ENCODE measurements at regions not wholly inside any gene's neighbourhood (a gene's known extent, or its start where the extent isn't known, plus 50 kb on each side); places are given as distances from the start of the nearest gene placed in this dataset.

DNA sequence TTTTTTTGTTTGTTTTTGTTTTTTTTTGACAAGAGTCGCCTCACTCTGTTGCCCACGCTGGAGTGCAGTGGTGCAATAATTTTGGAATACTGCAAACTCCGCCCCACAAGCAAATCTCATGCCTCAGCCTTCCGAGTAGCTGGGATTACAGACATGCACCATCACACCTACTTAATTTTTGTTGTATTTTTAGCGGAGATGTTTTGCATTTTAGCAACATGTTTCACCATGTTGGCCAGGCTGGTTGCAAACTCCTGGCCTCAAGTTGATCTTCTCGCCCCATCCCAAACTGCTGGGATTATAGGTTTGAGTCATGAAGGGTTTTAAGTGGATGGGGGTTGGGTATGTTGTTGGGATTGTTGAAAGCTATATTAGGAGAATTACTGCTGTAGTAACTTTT, 270.9 kb upstream of the LCORL start:
- no peak for DNase-seq

DNA sequence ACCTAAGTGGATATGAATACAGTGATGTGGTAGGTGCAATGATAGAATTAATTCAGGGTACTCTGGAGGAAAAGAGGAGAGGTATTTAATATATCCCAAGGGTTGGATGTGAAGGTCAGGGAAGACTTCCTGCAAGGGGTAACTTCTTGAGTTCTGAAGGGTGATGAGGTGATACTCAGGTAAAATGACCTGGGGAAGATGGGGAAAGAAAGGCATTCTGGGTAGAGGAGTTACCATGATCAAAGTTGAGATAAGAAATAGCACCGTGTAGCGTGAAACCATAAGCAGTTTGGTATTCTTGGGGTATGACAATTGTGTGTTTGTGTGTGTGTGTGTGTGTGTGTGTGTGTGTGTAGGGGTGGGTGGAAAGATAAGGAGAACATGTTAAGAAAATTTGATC, 270.4 kb upstream of the LCORL start:
- DNase-seq = no peak

DNA sequence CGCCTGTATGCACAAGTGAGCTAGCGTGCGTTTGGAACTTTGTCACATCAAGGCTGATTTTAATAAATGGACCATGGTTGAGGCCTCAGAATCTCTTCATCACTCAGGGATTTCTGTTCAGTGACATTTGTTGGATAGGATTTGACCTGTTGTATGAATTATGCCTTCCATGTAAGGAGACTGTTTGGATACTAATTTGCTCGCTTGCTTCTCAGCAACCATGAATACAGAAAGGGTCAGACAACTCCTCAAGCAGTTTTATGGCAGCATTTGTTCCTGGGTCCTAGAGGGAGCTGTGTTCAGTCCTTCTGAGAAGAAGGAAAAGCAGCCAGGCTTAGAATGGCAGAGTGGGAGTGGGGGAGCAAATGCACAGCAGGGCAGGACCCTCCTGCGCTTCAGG, 269.7 kb upstream of the LCORL start:
- DNase-seq = peak; percentile 3

DNA sequence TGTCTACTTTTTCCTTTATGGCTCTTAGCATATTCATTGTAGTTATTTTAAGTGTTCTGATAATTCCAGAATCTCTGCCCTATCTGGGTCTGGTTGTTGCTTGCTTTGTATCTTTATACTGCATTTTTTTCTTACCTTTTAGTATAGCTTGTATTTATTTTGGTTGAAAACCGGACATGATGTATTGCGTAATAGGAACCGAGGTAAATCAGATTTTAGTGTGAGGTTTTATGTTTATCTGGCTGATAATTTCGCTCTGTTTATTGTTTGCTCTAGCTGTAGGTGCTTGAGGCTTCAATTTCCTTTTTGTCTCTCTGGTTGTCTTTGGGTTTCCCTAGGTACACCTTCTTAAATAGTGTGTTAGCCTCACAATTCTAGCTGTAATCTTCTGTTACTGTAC, 263.8 kb upstream of the LCORL start:
- no peak for DNase-seq

DNA sequence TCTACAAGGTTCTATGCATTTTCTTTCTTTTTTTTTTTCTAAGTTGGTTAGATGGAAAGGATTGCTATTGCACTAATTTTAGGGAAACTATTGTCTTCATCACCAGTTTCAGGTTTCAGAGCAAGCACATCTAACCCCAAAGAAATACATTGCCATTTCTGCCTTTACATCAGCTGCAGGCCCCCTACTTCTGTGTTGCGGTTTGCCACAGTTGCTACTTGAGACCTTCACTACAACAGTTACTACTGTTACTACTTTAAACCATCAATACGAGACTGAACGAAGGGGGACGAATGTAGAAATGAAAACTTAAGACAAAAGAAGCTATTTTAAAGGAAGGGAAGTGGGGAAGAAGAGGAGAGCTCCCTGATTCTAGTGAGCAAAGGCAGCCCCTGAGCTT, 256.7 kb upstream of the LCORL start:
- DNase-seq = no peak

DNA sequence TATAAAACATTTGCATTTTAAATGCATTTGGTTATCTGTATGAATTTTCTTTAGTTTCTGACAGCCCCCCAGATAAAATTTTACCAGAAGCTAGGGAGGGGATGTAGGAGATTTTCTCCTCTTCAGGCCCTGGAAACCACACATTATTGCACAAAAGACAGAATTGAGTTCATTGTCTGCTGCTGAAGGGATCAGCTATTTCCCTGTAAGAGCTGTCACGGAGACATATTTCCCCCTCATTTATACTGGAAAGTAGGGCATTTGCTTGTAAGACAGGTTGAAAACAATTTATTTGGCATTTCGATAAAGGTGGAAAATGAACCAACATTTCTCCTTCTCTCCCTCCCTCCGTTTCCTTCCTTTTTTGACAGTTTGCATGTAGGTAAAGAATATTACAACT, 241.3 kb upstream of the LCORL start:
- no peak for DNase-seq

DNA sequence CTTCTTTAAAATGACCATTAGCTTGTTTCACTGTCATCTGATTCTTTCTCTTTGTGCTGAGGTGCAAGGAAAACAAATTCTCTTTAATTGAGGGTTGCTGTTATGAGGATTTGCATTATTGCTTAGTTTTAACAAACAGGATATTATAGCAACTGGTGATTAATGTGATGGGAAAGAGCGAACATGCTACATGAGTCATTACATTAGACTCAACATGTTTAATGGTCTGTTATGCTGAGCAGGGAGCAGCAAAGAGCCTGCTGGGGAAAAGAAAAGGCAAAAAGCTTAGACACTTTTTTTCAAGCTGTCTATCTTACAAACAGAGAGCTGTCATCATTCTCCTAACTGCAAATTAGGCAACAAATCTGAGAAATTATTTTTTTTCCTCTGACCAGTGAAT, 230.5 kb upstream of the LCORL start:
- DNase-seq = peak; percentile 15

DNA sequence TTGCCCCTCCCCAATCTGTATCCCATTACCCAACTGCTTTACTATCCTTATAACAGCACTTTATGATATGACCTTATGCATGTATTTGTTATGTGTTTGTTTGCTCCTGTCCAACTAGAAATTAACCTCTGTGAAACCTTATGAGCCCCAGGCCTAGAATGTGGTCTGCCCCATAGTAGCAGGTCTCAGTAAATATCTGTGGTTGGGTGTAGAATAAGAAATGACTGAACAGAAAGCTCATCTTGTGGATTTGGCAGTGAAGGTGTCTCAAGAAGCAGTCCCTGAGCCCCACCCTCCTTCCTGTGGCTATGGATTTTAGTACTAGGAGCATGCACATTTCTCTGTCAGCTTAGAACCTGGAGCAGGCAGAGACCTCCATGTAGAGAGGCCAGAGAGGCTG, 229.0 kb upstream of the LCORL start:
- no peak for DNase-seq

DNA sequence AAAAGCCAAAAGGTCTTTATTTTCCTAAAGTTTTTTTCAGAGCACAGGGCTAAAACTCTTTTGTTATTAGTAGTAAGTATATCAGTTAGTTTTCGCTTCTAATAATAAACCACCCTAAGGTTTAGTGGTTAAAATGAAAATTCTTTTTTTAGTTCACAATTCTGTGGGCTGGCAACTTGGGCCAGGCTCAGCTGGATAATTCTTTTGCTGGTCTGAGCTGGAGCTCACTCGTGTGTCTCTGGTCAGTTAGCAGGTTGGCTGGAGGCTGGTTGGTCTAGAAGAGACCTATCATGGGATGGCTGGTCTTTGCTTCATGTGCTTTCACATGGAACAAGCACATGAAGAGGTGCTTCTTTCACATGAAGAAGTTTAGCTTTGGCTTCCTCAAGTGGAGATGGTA, 227.1 kb upstream of the LCORL start:
- DNase-seq = no peak

DNA sequence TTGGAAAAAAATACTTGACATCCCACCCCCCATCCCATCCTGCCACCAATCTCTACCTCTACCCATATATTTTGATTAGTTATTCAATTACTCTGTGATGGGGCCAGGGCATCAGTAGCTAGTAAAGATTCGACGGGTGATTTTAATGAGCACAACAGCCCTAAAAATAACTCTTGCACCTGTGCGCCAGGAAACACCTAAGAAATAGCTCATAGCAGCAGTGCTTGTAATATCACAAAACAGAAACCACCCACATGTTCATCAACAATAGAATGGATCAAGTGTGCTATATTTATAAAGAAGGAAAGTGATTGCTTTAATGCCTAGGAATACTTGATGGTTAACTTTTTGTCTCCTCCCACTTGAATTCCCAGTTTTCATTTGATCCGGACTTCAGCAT, 225.6 kb upstream of the LCORL start:
- DNase-seq = no peak

DNA sequence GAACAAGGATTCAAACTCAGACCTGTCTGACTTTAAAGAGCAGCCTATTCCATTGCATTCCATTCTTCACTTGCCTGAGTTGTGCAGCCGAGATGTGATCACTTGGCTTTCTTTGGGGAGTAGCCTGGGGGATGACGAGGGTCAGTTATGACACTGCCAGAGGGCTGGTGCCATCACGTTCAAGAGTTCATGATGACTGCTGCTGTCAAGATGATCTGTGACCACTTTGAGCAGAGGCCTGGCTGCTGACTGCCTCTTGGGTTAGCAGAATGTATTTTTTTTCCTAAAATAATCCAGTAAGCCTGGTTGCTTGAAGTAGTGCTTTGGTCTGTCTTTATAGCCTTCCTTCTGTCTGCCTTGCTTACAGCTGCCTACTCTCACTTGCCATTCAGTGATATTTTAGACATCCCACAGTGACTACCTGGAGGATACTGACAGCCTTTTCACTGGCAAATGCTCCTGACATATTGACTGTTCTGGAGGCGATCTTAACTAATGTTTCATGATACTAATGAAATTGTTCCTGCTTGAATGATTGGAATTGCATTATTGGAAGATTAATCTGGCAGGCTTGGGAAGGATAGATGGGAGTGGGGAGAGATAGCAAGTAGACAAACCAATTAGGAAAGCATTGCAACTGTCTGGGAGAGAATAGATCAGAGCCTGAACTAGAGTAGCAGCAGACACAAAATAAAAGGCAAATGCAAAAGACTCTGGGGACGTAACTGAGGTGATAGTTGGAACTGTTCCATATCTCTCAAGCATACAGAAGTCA, 221.6 kb upstream of the LCORL start:
- no peak for DNase-seq

DNA sequence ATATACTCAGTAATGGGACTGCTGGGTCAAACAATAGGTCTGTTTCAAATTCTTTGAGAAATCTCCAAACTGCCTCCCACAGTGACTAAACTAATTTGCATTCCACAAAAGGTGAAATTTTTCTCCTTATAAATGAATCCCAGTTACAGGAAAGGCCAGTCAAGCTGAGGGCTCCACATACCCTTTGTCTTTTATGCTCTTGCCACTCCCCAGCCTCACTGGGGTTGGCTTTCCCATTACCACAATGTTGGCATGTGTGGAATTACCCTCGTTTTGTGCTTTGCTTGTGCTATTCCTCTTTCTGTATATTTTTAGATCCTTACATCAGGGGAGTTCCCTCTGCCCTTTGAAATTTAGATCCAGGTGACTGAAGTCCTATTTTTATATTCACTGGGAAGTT, 220.2 kb upstream of the LCORL start:
- no peak for DNase-seq

DNA sequence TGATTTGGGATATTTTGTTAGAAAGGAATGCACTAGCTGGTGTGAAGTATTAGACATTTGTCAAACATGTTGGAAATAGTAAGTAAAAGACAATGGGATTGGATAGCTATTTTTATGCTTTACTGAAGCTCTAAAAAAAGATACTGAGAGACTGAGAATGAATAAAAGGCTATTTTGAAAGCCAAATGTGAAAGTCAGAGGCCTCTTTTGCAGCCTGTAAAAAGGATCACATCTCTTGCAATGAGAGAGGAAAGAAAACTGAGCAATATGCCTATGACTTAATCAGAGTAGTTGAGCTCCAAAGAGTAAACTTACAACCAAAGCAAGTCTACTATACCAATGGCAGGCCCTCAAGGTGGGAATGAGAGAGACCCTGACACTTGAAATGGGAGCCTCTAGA, 212.6 kb upstream of the LCORL start:
- DNase-seq = no peak

DNA sequence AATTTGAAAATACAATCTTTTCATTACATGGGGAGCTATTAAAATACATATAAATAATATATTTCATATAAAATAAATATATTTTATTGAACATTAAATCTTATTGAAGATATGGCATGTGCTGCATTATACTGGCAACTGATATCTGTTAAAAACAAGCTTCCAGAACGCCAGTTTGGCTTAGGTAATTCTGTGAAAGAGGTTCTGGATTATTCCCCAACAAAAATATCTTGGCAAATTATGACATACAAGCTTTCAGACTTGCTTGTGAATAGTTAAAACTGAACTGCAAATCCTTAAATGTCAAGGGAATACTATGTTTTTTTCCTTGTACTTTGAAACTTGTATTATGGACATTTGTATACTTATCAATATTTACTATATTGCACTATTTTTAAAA, 210.2 kb upstream of the LCORL start:
- no peak for DNase-seq

DNA sequence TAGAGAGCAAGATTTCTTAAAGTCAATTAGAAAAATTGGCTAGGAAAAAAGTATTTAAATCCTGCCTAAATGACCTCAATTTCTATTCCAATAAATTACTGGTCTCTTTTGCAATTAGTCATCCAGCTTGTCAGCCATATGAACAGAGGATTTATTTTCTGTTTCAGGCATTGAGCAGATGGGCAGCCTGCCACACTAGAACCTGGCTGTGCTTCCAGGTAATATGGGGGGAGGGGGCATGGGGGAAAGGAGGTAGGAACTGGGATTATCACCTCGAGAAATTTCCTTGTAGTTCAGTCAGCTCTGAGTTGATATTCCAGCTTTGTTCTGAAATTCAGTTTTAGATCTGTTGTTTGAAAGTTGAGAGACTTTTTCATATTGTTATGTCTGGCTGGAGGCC, 206.3 kb upstream of the LCORL start:
- no peak for DNase-seq

DNA sequence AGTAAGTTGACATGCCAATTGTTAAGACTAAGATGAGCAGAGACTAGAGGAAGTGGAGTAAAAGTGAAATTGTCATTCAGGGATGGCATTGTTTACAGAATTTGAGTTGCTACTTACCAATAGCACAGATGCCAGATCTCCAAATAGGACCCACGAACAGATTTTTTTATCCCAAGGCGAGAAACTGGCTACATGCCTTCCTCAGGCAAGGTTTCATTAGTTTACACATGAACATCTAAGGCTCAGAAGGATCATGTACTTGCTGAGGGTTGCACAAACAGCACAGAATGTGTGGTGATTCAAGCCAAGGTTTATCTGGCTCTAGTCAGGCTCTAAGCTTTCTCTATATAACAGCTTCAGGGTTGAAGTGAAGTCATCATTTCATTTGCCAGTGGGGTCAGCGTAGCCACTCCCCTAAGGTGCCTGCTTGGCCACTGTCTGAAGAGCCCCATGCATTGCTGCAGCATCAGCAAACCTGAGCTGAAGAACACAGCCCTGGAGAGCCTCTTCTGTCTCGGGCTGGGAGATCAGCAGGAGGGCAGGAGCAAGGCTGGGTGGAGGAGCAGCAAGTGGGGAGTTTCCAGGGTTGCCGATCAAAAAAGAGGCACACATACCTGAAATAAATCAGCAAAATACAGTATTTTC, 193.0 kb upstream of the LCORL start:
- peak; percentile 7 for DNase-seq

DNA sequence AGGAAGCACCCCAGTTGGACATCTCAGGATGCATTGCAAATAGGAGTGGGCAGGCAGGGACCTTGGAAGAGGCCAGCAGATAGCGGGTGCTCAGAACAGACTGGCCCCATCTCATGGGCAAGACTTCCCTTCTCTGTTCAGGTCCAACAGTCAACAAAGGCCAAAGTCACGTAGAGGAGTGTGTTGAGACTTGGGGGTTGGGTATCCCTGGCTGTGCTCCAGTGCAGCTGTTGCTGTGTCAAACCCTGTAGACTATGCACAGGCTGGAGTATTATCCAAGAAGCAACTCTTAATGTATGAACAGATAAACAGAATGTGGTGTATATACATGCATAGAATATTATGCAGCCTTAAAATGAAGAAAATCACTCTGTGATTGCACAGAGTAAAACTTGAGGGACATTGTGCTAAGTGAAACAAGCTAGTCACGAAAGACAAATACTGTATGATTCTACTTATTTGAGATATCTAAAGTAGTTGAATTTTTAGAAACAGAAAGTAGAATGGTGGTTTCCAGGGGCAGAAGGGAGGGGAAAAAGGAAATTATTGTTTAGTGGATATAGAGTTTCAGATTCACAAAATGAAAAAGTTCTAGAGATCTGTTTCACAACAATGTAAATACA, 192.1 kb upstream of the LCORL start:
- DNase-seq = no peak

DNA sequence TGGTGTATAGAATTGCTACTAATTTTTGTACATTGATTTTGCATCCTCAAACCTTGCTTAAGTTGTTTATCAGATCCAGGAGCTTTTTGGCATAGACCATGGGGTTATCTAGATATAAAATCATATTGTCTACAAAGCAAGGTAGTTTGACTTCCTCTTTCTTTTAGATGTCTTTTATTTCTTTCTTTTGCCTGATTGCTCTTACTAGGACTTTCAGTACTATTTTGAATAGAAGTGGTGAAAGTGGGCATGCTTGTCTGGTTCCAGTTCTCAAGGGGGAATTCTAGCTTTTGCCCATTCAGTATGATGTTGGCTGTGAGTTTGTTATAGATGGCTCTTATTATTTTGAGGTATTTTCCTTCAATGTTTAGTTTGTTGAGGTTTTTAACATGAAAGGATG, 187.9 kb upstream of the LCORL start:
- no peak for DNase-seq

DNA sequence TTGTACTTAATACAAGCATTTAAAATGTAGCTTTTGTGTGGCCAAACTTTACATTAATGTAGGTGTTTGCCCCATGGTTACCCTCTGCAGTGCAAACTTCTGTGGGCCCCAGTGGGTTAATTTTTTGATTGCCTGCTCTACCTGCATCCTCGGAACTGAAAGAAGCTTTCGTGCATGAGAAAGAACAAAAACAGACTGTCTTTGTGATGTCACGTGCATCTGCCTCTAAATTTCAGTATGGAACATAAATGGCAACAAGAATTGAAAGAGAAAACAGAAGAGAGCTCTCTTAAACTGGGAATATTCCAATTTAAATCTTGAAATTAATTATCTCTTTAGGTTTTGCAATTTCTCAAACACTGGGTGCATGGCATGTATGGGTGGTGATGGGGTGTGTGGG, 182.4 kb upstream of the LCORL start:
- no peak for DNase-seq

DNA sequence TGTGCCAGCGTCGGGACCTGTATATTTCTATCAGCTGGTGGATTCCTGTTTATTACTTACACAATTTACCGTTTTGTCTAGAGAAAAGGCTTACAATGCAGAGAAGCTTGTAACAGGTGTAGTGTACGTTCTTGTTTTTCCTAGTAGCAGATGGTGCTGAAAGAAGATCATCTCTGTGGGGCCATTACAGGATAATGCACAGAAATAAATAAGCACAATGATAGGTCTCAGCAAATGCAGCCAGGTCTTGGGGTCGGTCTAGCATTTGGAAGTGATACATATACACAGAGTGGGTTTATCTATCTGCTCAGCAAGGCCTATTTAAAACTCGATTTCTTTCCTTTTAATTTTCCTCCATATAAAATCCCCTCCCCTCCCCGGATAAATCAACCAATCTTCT, 180.9 kb upstream of the LCORL start:
- peak; percentile 29 for DNase-seq

DNA sequence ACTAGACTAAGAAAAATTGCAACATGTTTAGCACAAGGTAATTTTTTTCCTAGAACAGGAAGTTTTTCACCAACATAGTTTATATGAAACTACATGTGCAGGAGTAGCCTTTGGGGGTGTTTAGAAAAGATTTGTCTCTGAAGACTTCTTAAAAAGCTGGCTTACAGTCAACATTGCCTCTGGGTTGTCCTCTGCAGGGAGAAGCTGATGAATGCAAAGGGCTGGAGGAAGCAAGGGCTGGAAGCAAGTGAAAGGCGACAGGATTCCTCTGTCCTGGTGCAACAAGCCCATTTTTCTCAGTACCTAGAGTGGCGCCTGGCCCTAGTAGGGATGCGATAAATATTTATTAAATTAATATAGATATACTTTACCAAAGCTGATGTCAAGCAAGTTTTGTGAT, 180.3 kb upstream of the LCORL start:
- DNase-seq = no peak

DNA sequence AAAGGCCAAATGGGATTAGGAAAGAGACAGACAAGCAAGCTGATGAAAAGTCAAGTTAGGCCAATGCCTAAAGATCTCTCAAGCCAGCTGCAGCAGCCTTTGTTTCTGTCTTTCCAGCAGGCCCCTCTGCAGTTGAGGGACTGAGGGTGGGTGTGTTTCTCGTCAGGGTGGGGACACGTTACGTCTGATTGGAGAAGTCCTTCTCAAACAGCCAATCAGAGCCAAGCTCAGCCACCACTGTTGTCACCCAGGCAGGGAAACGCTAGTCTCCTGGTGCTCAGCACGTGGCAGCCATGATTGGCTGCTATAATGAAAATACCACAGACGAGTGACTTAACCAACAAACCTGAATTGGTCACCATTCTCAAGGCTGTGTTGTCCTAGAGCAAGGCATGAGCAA, 177.1 kb upstream of the LCORL start:
- DNase-seq = no peak

DNA sequence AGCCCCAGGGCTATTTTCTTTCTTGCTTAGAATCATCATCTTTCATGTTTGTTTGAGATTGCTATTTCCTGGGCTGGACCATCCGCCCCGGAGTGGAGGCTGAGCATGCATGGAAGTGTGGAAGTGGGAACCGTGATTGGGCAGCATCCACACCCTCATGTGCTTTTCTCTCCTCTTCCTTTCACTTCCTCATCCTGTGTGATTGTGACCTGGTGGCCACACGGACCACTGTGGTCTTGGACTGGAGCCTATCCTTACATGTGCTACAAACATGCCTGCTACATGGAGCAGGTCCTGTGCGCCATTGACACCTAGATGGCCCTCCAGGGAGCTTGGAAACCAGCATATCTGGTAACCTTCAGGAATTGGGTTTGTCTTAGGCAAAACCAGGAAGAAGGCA, 175.9 kb upstream of the LCORL start:
- DNase-seq = no peak

DNA sequence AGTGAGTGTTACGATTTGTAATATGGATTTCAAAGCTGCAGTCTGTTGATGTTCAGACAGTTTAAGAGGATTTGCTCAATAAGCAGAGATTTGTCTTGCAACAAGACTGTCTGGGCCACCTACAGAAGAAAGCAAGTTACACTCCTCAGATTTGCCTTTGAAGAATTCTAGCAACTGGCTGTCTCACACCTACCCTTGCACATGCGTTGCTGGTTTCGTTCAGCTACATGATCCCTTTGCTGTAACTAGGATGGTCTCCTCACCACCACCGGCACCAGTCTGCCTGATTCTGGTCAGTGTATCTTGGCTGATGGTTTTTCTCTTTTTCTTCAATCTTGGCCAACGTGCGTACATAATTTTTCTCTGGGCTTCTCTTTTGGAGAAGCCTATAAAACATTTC, 172.7 kb upstream of the LCORL start:
- DNase-seq = no peak

DNA sequence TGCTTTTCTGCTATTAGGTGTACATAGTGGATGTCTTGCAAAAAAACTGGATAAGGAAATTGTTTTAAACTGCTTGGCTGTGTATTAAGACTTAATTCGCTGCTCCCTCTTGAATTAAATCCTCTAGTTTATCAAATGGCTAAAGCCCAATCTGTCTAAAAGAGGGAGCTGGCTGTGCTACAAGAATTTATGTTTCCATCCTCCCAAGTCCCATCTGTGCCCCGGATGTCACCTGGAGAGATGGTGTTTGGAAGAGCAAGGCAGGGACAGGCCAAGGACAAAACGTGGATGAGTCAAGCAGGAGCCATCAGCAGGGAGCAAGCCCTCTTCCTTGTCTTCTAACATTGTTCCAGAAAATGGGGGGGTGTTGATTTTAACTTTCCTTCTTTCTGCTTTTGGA, 171.3 kb upstream of the LCORL start:
- peak; percentile 2 for DNase-seq
